ENCODE measurements at regions not wholly inside any gene's neighbourhood (a gene's known extent, or its start where the extent isn't known, plus 50 kb on each side); places are given as distances from the start of the nearest gene placed in this dataset.

DNA sequence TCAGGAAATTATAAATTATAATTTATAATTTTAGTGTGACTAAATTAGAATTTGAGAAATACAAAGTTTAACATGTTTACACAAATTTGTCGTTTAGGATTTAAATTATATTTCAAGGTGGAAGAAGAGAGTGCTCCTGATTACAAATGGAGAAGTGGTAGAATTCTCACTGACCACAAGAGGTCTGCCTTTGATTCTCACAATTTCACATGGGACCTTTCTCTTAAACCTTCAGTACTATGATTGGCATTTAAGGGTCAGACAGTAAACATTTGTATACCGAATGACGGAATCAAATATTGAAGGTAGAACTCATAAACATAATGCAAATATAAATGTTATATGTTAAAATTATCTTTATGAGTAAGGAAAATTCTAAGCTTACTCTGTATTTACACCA lies 171.7 kb downstream of the SLIT2 start:
- TF ChIP-seq EZH2 (IDR thresholded peaks at IDR 0.05; ENCODE audit: low read length, unreplicated experiment): no peak
- TF ChIP-seq, protein P1, sequence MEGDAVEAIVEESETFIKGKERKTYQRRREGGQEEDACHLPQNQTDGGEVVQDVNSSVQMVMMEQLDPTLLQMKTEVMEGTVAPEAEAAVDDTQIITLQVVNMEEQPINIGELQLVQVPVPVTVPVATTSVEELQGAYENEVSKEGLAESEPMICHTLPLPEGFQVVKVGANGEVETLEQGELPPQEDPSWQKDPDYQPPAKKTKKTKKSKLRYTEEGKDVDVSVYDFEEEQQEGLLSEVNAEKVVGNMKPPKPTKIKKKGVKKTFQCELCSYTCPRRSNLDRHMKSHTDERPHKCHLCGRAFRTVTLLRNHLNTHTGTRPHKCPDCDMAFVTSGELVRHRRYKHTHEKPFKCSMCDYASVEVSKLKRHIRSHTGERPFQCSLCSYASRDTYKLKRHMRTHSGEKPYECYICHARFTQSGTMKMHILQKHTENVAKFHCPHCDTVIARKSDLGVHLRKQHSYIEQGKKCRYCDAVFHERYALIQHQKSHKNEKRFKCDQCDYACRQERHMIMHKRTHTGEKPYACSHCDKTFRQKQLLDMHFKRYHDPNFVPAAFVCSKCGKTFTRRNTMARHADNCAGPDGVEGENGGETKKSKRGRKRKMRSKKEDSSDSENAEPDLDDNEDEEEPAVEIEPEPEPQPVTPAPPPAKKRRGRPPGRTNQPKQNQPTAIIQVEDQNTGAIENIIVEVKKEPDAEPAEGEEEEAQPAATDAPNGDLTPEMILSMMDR (conservative IDR thresholded peaks at IDR 0.05; ENCODE audit: low read depth, low read length): no peak
